ENCODE measurements at regions not wholly inside any gene's neighbourhood (a gene's known extent, or its start where the extent isn't known, plus 50 kb on each side); places are given as distances from the start of the nearest gene placed in this dataset.
"Not testable (repeated sequence)": the region's sequence is repeated elsewhere in the genome, so short reads cannot be mapped to it uniquely, and the experiment has no call there.

DNA sequence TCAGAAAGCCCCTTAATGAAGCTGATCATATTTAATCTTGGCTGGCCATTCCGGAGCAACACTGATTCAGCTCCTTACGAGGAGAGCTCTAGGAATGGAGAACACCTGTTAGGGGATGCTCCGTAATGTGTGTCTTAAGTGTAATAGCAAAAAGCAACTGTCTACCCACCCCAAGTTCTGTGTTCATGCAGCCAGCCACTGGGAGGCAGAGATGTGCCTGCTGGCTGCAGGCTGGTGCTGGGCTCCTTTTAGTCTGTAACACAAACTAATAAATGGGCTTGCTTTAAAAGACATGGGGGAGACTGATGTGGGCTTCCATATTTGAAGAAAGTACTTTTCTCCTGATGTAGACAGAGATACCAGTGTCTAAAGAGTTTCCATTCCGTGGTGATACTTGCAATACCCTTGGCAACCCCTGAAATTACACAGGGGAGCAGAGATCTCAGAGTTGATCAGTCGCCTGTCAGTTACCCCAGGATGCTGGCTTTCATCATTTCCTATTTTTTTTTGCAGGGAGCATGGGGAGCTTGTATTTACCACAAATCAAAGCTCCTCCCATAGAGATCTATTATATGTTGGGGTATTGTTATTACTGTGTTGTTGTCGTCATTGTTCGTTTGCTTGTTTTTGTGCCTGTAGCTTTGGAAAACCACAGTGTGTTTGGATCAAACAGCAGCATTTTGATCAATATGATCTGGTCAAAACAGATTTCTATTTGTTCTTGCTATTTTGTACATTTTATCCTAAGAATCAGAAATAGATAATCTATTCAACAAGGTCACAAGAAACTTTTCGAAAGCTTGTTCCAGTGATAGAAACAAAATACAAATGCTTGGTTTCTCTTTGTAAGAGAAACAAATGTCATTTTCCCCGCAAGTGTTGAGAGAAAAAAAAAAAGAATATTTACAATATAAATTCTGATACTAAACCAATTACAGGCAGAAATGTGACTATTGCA, 65.8 kb downstream of the MTX3 start:
- no peak for DNase-seq (ENCODE audit: low read depth in 3 of 3)

DNA sequence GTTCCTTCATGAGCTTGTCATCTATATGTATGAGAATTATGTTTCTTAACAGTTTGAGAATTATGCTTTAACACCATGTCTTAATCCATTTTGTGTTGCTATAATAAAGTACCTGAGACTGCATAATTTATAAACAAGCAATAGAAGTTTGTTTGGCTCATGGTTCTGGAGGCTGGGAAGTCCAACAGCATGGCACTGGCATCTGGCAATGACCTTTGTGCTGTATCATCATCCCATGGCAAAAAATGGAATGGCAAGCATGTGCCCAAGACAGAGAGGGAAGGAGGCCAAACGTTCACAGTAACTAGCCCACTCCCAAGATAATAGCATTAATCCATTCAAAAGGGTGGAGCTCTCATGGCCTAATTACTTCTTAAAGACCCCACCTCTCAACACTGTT, 67.6 kb downstream of the MTX3 start:
- DNase-seq (ENCODE audit: low read depth in 3 of 3): no peak

DNA sequence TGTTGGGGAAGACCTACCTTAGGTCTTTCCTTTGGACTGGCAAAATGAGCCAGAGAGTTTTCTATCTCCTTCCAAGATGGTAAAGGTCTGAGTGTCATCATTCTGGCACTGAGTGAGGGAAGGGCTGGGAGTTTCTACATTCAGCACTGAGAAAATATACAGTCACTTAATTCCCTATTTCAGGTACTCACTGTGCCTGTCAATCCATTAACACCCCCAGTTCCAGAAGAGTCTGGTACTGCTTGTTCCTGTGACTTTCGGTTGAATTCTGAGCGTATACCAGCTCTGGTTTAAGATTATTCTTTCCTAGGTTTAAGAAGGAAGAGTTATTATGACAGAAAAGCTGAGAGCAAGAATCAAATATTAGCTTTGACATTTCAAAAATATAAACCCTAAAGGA, 68.4 kb downstream of the MTX3 start:
- DNase-seq (ENCODE audit: low read depth in 3 of 3): no peak

DNA sequence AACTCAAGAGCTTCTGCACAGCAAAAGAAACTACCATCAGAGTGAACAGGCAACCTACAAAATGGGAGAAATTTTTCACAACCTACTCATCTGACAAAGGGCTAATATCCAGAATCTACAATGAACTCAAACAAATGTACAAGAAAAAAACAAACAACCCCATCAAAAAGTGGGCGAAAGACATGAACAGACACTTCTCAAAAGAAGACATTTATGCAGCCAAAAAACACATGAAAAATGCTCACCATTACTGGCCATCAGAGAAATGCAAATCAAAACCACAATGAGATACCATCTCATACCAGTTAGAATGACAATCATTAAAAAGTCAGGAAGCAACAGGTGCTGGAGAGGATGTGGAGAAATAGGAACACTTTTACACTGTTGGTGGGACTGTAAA, 83.6 kb downstream of the MTX3 start:
- DNase-seq (ENCODE audit: low read depth in 3 of 3): not testable (repeated sequence)

DNA sequence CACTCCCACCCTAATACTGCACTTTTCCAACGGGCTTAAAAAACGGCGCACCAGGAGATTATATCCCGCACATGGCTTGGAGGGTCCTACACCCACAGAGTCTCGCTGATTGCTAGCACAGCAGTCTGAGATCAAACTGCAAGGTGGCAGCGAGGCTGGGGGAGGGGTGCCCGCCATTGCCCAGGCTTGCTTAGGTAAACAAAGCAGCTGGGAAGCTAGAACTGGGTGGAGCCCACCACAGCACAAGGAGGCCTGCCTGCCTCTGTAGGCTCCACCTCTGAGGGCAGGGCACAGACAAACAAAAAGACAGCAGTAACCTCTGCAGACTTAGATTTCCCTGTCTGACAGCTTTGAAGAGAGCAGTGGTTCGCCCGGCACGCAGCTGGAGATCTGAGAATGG, 88.5 kb downstream of the MTX3 start:
- not testable (repeated sequence) for DNase-seq (ENCODE audit: low read depth in 3 of 3)

DNA sequence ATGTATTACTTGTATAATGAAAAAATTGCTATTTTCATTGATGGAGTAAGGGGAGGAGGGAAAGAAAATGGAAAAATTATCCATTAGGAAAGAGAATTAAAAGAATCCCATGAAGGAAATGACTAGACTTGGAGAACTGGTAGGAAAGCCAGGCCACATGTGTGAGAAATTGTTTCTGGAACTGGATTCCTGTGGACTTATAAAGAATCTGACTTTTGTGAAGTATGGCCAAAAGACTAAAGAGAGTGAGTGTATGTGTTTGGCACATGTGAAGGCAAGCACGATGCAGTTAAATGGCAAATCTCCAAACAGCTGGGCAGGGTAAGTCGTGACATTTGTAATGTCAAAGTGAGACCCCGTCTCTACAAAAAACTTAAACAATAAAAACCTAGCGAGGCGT, 89.4 kb downstream of the MTX3 start:
- DNase-seq (ENCODE audit: low read depth in 3 of 3): no peak

DNA sequence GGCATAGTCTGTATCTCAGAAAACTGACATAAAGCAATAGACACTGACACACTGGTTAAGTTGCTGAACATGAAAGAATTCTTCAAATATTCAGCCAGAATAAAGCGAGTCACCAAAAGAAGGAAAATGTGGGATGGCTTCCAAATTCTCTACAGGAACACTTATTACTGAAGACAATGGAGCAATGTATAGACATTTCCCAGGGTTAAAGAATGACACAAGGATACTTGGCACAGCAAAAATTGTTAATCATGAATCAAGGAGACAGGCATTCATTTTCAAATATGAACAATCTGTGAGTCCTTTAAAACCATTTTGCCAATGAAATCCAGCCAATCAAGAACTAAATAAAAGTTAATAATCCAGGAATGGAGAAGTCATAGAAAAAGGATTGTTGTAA, 92.5 kb downstream of the MTX3 start:
- no peak for DNase-seq (ENCODE audit: low read depth in 3 of 3)

DNA sequence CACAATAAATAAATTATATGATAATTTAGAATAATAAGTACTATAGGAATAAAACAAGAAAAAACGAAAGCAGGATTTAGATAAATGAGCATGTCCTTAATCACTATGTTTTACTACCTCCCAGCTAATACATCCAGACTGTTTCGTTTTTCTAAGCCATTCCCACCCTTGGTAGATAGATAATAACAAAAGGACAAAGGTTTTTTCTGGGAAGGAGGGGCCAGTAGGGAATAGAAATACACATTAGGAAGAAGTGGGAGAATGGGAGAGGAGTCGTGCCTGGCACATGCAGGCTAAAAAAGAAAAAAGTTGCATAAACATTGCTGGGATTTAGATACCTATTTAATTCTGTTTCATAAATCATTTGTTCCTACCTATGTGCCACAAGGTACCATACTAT, 97.1 kb downstream of the MTX3 start:
- no peak for DNase-seq (ENCODE audit: low read depth in 3 of 3)

DNA sequence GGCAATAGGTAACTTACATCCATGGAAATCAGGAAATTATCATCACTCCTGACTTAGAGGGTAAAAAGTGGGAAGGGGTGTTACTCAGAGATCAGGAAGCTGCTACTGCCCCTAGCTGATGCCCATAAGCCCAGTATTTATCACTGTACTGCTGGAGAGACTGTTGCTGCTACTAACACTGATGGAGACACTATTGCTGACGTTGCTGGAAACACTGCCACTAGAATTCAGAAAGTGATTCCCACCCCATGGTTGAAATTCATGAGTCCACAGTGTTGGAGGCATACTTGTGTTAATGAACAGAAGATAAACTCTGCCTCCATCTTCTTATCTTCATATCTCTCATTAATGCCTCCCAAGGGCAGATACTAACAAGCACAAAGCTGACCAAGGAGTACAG, 97.6 kb downstream of the MTX3 start:
- no peak for DNase-seq (ENCODE audit: low read depth in 3 of 3)

DNA sequence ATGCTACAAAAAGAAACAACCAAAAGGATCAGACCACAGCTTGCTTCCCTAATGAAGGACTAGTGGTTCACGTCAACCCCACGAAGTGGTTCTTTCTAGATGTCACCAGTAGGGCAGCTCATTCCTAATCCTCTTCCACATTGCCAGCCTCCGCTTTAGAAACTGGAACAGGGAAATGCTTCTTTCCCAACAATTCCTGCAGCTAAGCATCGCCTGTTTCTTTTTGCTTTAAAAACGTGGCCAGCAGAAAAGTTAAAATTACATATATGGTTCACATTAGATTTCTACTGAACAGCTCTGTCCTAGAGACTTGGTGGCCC, 100.2 kb downstream of the MTX3 start:
- no peak for DNase-seq (ENCODE audit: low read depth in 3 of 3)

DNA sequence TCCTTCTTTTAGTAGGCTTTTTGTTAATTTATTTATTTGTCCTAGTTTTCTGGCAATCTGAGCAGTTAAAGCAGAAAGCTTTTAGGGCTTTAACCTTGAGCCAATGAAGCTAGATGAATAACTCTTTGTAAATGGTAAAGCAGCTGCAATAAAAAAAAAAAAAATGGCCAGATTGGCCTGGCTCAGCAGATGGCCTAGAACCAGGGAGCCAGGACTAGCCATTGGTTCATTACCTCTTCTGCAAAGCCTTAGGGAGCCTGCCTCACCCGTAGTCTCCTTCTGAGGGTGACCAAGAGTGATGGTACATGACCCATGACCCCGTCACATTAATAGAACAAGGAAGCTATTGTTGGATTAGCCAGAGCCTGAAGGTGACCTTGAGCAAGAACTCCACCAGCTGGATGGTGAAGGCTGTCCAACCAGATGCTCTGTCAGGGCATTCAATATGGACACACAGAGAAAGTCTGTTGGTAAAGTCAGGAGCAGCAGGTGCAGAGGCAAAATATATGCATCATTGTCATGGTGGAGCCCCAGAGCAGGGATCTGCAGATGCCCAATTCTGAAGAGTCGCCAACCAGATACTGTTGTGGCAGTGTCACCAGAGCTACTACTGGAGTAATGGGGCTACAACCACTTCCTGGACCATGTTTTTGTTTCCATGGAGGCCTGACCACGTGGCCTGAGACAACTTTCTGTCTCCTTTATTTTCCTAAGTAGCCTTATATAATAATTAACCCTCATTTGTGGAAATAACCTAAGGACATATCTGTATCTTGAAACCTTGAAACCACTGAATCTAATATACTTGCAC, 100.7 kb downstream of the MTX3 start:
- DNase-seq (ENCODE audit: low read depth in 3 of 3): no peak

DNA sequence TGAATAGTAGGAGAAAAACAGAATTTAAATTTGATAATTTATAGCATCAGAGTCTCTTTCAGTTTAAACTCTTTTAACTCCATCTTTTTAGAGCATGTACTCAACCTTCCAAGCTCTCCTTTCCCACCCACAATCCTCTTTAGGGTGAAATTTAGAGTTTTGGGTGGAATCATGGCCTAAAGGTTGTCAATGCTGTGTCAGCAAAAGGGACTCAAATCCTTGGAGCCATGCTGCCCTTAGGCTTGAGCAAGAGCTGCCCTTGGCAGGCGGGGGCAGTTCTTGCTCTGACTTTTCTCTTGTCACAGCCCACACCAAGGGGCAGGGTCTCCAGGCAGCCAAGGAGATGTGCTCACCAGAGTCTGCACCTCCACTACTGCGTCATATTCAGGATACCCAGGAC, 102.4 kb downstream of the MTX3 start:
- no peak for DNase-seq (ENCODE audit: low read depth in 3 of 3)

DNA sequence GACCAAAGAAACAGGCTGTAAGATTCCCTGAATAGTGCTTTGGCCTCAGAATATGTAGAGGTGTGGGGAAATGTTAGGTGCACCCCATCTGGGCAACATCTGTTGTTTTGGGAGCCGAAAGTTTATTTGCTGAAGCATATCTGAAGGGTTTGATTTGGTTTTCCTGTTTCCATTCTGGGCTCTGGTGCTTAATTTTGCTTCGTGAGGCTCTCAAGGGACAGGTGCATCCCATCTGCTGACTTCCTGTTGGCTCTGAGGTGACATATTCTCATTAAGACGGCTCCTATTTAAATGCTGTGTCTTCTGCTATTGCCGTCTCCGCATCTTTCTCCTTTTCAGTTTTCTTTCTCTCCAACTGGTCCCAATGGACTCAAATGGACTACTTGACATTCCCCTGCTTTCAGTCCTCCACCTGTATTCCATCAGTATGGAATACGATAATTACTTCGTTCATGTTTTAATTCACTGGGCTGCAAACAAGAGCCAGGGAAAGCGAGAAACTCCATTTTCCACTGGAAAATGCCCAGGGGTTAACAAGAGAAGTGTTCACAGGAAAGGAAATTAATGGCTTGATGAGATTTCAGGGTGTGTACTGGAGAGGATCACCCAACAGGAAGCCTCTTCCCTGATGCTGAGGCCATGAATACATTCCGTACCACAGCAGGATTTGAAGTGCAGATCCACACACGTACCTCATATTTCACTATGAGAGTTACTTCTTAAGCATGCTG, 104.0 kb downstream of the MTX3 start:
- DNase-seq (ENCODE audit: low read depth in 3 of 3): no peak

DNA sequence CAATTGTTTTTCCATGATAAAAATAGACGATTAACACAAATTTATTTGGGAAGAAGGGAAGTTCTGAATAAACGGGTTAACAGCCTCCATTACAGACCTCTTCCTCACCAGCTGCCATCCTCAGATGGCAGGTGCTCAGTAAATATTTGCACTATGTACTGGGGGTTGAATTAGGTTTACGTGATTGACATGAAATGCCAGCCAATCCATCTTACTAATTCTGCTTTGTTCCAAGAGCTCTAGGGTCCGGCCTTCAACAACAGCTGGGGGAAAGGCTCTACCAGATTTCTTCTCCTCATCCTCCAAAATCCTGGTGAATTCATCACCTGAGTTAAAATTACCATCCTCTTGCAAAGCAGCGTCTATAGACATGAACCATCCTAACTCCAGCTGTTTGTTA, 104.6 kb downstream of the MTX3 start:
- DNase-seq (ENCODE audit: low read depth in 3 of 3): no peak

DNA sequence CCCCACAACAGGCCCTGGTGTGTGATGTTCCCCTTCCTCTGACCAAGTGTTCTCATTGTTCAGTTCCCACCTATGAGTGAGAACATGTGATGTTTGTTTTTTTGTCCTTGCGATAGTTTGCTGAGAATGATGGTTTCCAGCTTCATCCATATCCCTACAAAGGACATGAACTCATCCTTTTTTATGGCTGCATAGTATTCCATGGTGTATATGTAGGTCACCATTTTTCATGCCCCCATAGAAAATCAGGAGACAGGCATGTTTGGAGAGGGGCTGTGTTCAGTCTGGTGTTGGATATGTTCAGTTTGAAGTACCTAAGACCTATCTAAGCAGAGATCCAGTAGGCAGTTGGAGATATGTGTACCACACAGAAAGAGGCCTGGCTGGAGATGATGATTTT, 111.2 kb downstream of the MTX3 start:
- DNase-seq (ENCODE audit: low read depth in 3 of 3): not testable (repeated sequence)

DNA sequence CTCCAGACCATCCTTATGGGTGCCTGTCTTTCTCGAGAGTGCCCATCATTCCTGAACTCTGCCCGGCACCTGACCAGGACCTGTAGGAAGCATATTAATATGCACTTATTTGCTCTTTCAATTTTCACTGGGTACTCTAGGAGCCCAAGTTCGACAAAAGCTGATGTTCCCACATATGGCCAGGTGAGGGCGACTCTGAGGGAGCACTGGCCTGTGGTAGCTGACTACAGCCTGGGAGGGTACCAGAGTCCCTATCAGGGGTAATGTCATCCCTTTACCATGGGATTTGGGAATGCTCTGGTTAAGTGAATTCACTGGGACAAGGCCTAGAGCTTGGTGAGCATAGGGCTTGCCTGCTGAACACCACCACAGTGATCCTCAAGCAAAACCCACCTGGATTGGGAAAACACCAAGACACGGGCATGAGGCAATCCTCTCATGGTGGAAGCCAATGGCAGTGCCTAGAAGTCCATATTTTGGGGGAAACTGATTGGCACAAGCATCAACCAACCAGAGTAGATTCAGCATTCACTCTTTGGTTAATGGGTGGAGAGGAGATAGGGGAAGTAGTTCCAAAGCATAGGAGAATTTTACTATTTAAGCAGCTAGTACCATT, 112.2 kb downstream of the MTX3 start:
- peak in 2 of 3 donors; percentile 9 to 22 for DNase-seq (ENCODE audit: low read depth in 3 of 3)

DNA sequence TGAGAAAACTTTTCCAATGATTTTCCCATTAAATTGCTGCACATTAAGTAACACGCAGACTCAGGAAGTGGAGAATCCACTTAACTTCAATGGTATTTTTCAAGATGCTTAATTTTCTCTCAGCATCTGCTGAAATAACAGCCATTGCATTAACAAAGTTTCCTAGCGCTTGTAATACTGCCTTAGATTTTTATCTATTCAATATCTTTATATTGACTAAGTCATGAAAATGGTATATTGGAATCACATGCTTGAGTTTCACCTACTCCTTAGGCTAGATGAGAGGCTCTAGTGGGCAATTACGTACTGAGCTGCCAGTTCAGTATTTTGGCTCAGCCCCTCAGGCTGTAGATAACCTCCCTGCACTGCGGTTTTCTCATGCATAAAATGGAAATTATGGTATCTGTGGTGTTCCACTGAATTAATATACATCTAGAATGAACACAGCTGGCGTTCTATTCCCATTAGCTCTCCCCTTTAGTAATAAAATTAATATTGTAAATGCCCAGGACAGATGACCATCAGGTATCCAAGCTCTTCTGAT, 112.9 kb downstream of the MTX3 start:
- no peak for DNase-seq (ENCODE audit: low read depth in 3 of 3)

DNA sequence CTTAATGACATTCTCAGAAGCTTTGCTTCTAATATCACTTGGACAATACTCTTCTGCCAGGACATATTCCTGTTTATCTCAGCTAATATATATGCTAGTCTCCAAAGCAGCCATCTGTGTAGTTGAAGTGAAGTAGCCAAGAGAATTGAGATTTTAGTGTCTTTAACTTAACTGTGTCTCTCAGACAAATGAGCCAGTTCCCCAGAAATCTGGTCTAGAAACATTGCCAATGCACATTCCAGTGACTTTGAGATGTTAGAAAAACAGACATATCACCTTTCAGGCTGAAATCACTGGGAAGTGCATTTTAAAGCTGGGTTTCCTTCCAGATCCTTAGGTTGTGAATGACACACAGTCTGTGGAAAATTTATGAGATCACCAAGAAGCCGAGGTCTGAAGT, 114.6 kb downstream of the MTX3 start:
- DNase-seq (ENCODE audit: low read depth in 3 of 3): no peak

DNA sequence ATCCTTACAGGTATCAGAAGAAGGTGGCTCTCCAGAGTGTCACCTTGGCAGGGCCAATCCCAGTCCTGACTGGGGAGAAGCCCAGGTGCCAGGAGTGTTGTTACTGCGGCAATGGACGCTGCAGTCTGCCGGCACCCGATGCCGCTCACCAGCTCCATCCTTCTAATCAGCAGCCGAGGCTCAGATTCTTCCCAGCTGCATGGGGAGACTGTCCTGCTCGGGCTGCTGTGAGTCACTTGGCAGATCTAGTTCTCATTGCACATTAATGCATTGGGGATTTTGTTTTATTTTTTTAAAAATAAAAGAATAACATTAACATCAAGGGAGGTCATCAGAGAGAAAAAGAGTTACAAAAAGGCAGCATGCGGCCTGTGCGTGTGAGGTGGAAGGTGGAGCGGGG, 115.8 kb downstream of the MTX3 start:
- no peak for DNase-seq (ENCODE audit: low read depth in 3 of 3)

DNA sequence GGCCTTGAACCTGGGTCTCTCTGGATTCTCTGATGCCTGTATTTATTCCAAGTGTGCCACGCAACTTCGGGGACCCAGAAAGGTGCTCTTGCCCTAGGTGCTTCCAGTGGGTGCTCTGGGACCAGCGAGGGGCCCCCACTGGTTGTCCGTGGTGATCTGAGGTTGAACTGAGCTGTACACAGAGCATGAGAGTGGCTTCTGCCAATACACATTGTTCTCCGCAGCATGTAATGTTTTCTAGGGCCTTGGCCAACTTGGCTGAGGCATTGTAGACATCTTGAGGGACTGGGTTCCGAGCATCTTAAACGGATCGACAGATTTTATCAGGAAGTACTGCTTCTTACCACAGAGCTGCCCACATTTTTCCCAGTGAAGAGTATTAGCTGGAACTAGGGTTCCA, 117.9 kb downstream of the MTX3 start:
- DNase-seq (ENCODE audit: low read depth in 3 of 3): no peak

DNA sequence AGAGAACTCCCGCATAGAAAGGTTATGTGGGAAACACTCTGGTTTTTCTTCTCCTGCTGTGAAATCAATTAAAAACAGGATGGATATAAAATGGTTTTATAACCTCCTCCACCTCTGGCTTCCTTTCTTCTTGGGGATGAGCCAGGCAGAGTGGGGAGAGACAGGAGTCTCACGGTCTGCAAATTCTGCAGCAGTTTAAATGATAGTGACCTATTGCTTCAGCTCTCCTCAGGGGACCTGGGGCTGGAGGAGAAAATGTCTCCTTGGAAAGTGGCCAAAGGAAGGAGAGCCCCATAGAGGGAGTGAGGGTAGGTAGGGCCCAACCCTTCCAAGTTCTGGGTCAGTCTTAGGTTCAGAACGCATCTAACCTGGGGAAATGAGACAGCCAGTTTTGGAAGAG, 118.8 kb downstream of the MTX3 start:
- DNase-seq (ENCODE audit: low read depth in 3 of 3): no peak
